Prostate gland (tissue), 2 donors: ENCODE measurements at regions not wholly inside any gene's neighbourhood (a gene's known extent, or its start where the extent isn't known, plus 50 kb on each side); places are given as distances from the start of the nearest gene placed in this dataset.

Experiments
- POLR2AphosphoS5 ChIP-seq: sonication (generic); formaldehyde crosslinking; IDR thresholded peaks from one replicate; pipeline ENCODE4 v1.6.1; 2017; ENCODE audit warnings: antibody characterized with exemption
- TF ChIP-seq, protein P1 (sequence below), 4 experiments: fragments of 200-600 bp in 2 of 4; fragments of 450-650 bp in 2 of 4; sonication (generic) in 2 of 4; IDR thresholded peaks; 1 replicate in 3 of 4; 2 replicates in 1 of 4; pipeline ENCODE4 v1.5.1; 2016 to 2019; ENCODE audit warnings: antibody characterized with exemption in 4 of 4, mild to moderate bottlenecking in 2 of 4, moderate library complexity in 2 of 4

DNA sequence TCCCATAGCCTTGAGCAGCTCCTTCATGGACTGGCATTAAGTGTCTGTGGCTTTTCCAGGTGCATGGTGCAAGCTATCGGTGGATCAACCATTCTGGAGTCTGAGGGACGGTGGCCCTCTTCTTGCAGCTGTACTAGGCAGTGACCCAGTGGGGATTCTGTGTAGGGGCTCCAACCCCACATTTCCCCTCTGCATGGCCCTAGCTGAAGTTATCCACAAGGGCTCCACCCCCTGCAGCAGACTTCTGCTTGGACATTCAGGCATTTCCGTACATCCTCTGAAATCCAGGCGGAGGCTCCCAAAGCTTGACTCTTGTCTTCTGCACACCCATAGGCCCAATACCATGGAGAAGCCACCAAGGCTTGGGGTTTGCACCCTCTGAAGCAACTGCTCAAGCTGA is 89.3 kb upstream of the PGRMC2 start:
- TF ChIP-seq, protein P1, sequence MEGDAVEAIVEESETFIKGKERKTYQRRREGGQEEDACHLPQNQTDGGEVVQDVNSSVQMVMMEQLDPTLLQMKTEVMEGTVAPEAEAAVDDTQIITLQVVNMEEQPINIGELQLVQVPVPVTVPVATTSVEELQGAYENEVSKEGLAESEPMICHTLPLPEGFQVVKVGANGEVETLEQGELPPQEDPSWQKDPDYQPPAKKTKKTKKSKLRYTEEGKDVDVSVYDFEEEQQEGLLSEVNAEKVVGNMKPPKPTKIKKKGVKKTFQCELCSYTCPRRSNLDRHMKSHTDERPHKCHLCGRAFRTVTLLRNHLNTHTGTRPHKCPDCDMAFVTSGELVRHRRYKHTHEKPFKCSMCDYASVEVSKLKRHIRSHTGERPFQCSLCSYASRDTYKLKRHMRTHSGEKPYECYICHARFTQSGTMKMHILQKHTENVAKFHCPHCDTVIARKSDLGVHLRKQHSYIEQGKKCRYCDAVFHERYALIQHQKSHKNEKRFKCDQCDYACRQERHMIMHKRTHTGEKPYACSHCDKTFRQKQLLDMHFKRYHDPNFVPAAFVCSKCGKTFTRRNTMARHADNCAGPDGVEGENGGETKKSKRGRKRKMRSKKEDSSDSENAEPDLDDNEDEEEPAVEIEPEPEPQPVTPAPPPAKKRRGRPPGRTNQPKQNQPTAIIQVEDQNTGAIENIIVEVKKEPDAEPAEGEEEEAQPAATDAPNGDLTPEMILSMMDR (IDR thresholded peaks at IDR 0.05): no peak
- TF ChIP-seq POLR2AphosphoS5: no peak
